Mammary epithelial cell (primary cell): ENCODE measurements at regions not wholly inside any gene's neighbourhood (a gene's known extent, or its start where the extent isn't known, plus 50 kb on each side); places are given as distances from the start of the nearest gene placed in this dataset.

Source experiments
- EZH2 ChIP-seq: IDR thresholded peaks from 2 replicates; pipeline ENCODE4 v1.6.1; 2012; ENCODE audit warnings: low read length, inconsistent platforms, borderline replicate concordance
- TF ChIP-seq, protein P1 (sequence below), 2 donors: IDR thresholded peaks in 1 of 2; conservative IDR thresholded peaks in 1 of 2; 2 replicates each; pipeline ENCODE4 v1.5.1; 2011 to 2012; ENCODE audit warnings: inconsistent platforms in 2 of 2, low read length in 2 of 2, mild to moderate bottlenecking in 2 of 2, control low read depth in 1 of 2, low read depth in 1 of 2; ENCODE audit not compliant: insufficient read depth in 1 of 2; ENCODE audit errors: extremely low read depth in 1 of 2

DNA sequence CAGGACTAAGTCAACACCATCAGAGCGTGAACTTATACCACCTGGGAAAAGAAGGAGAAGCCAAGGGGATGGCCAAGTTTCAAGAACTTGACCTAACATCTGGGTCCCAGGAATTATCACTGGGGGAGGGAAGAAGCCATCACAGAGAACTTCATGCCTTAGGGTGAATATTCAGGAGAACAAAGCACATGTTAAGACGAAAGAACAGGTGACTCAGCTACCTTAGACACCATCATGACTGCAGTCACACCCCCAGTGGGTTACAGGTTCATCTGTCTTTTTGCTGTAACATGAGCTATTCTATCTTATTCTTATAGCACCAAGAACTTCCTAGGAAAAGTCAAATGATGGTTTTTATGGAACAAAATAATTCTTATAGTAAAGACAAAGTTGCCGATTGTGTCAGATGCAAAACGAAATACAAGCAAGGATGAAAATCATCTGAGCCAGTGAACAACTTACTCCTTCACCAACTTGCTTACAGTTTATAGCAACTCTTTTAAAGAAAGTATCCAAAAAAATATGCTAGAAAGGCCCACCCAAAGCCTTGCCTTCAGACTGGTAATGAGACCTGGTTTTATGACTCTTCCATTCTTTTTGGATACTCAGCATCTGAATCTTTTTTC lies 72.0 kb downstream of the TPRA1 start:
- TF ChIP-seq, protein P1, sequence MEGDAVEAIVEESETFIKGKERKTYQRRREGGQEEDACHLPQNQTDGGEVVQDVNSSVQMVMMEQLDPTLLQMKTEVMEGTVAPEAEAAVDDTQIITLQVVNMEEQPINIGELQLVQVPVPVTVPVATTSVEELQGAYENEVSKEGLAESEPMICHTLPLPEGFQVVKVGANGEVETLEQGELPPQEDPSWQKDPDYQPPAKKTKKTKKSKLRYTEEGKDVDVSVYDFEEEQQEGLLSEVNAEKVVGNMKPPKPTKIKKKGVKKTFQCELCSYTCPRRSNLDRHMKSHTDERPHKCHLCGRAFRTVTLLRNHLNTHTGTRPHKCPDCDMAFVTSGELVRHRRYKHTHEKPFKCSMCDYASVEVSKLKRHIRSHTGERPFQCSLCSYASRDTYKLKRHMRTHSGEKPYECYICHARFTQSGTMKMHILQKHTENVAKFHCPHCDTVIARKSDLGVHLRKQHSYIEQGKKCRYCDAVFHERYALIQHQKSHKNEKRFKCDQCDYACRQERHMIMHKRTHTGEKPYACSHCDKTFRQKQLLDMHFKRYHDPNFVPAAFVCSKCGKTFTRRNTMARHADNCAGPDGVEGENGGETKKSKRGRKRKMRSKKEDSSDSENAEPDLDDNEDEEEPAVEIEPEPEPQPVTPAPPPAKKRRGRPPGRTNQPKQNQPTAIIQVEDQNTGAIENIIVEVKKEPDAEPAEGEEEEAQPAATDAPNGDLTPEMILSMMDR (conservative IDR thresholded peaks at IDR 0.05 in 1 of 2, IDR thresholded peaks at IDR 0.05 in 1 of 2; ENCODE audit: extremely low read depth in 1 of 2, insufficient read depth in 1 of 2, low read depth in 1 of 2, low read length in 2 of 2): no peak
- no peak for TF ChIP-seq EZH2
